ENCODE measurements at regions not wholly inside any gene's neighbourhood (a gene's known extent, or its start where the extent isn't known, plus 50 kb on each side); places are given as distances from the start of the nearest gene placed in this dataset.

GRCh38 chr2:64303250-64303649 lies 150.7 kb upstream of the LGALSL start:
- Histone ChIP-seq H3K27me3 (replicated peaks in 1 of 4; ENCODE audit: control insufficient read depth in 3 of 4, extremely low read depth in 1 of 4, insufficient read depth in 3 of 4, low read length in 3 of 4) (no peaks in the 10 kb centered on the region), H4K5ac (ENCODE audit: insufficient read length, low read depth, low read length) (no peak overlapping the region), H3K23ac (ENCODE audit: insufficient read length) (no peak overlapping the region), H2AFZ (ENCODE audit: low read length) (no peak overlapping the region), H2AK5ac (ENCODE audit: low read depth, low read length) (no peak overlapping the region), H3K79me1 (ENCODE audit: low read depth, low read length) (no peaks in the 10 kb centered on the region), H3K9ac (replicated peaks in 1 of 4; ENCODE audit: extremely low read depth in 1 of 4, low read depth in 3 of 4, low read length in 3 of 4) (no peak overlapping the region), H2BK120ac (replicated peaks; ENCODE audit: low read depth, low read length) (no peak overlapping the region), H4K91ac (replicated peaks; ENCODE audit: insufficient read length, low read length) (no peak overlapping the region), H3K56ac (replicated peaks; ENCODE audit: insufficient read length, low read depth, low read length) (no peak overlapping the region), H3K79me2 (ENCODE audit: control insufficient read depth in 1 of 2, insufficient read depth in 2 of 2, low read length in 2 of 2) (no peaks in the 10 kb centered on the region), H3K4me2 (ENCODE audit: insufficient read depth in 1 of 2, low read depth in 2 of 2, low read length in 2 of 2) (no peak overlapping the region), H3K9me3 (ENCODE audit: insufficient read depth in 2 of 2, low read depth in 1 of 2, low read length in 1 of 2) (no peaks in the 10 kb centered on the region), H3K23me2 (ENCODE audit: low read depth, low read length) (no peaks in the 10 kb centered on the region), H4K8ac (ENCODE audit: extremely low read depth, insufficient read depth, low read length) (no peak overlapping the region), H2BK5ac (ENCODE audit: low read depth, low read length) (no peak overlapping the region), H4K20me1 (replicated peaks in 1 of 2; ENCODE audit: control insufficient read depth in 1 of 2, insufficient read depth in 2 of 2, low read length in 2 of 2) (no peaks in the 10 kb centered on the region), H2BK12ac (ENCODE audit: low read depth, low read length) (no peak overlapping the region), H2BK15ac (ENCODE audit: low read length) (no peak overlapping the region), H3K27ac (ENCODE audit: low read depth, low read length) (no peak overlapping the region), H3K4me3 (ENCODE audit: extremely low read depth in 1 of 4, insufficient read depth in 2 of 4, low read depth in 3 of 4, low read length in 4 of 4) (no peak overlapping the region), H3K4ac (replicated peaks; ENCODE audit: insufficient read length, low read depth, low read length) (no peak overlapping the region), H2BK20ac (ENCODE audit: low read length) (no peak overlapping the region), H3K18ac (ENCODE audit: extremely low read depth, low read length) (no peak overlapping the region), H3K4me1 (replicated peaks in 1 of 4; ENCODE audit: control insufficient read depth in 3 of 4, insufficient read depth in 4 of 4, low read length in 3 of 4) (no peaks in the 10 kb centered on the region), H3K14ac (ENCODE audit: insufficient read length) (no peak overlapping the region), H3K36me3 (ENCODE audit: control insufficient read depth in 2 of 4, insufficient read depth in 4 of 4, low read length in 3 of 4) (no peaks in the 10 kb centered on the region)
- CTCF ChIA-PET (ENCODE audit: partially characterized antibody): interaction anchor here (0.6 to 1.1 kb wide), 2 partner anchors 9 to 153 kb away, joined by 3 read pairs; no protein-coding TSS in a partner anchor
- DNase-seq (ENCODE audit: low read depth in 1 of 2, low spot score in 2 of 2): no peak
- no peak for FAIRE-seq
- 94% methylated on average over 5 of the region's 5 CpGs; no CpG with 5 or more reads in 1 of the 2 experiments for WGBS, 2 experiments (ENCODE audit: extremely low coverage in 1 of 2, insufficient coverage in 1 of 2, insufficient read length in 1 of 2, insufficient replicate concordance in 2 of 2, low coverage in 1 of 2, low lambda C conversion rate in 2 of 2, missing lambda C conversion rate in 1 of 2)
- POLR2A ChIA-PET (ENCODE audit: partially characterized antibody): interaction anchor here (1.2 kb wide), 1 partner anchor 9 kb away, joined by 5 read pairs; no protein-coding TSS in a partner anchor
- no peak for TF ChIP-seq CHD7 (IDR thresholded peaks at IDR 0.05; ENCODE audit: insufficient replicate concordance, low read length)

Data from H1 (cell line).